Hindlimb muscle (tissue), 1 donor: ENCODE measurements at regions not wholly inside any gene's neighbourhood (a gene's known extent, or its start where the extent isn't known, plus 50 kb on each side); places are given as distances from the start of the nearest gene placed in this dataset.

Experiments
- DNase-seq: peaks from one replicate; pipeline ENCODE4 v3.0.0-alpha.2; 2013

DNA sequence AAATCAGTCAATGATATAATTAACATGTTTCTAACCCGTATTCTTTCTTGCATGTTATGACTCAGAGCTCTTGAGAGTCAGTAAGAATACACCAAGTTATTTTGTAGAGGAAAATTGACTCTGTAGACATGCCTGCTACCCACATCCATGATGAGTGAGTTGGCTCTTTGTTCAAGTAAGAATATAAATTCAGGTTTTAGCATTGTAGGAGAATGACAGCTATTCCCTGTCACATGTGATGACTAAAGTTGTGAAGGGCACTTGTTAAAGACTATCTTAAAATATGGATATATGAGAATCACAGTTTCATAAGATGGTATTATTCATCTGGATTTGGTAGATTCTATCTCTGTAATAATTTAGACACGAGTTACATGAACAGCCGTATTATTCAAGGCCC lies 209.1 kb downstream of the CCDC59 start:
- DNase-seq = no peak

GRCh38 chr12:82146740-82147139 lies 211.4 kb downstream of the CCDC59 start:
- DNase-seq = no peak

- no peak for DNase-seq
Measured at GRCh38 chr12:82144505-82144904, 213.7 kb downstream of the CCDC59 start.

DNA sequence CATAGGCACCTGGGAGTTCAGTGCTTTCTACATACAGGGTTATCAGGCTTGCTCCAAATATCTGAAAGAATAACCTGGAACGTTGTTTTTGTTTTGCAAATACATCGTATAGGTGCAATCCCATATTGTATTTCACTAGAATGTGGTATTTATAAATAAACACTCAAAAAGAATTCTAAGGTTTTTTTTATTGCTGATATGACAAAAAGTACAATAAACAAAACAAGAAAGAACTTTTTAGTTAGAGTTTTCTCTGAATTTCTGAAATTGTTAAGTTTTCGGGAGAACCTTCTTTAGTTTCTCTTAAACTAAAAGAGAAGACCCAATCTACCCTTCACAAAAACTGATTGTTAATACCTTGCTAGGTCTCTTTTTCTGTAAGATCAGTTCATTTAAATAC lies 225.8 kb downstream of the CCDC59 start:
- no peak for DNase-seq

- DNase-seq = no peak
Measured at GRCh38 chr12:82130762-82131161, 227.4 kb downstream of the CCDC59 start.

DNA sequence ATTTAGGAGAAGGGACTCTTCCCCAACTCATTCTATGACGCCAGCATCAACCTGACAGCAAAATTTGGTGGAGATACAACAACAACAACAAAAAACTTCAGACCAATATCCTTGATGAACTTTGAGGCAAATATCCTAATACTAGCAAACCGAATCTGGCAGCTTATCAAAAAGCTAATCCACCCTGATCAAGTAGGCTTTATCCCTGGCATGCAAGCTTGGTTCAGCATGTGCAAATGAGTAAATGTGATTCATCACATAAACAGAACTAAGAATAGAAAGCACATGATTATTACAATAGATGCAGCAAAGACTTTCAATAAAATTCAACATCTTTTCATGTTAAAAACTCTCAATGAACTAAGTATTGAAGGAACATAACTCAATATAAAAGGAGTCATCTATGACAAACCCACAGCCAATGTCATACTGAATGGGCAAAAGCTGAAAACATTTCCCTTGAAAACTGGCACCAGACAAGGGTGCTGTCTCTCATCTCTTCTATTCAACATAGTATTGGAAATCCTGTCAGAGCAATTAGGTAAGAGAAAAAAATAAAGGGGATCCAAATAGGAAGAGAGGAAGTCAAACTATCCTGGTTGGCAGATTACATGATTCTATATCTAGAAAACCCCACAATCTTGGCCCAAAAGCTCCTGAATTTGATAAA lies 233.3 kb downstream of the CCDC59 start:
- peak; percentile 3 for DNase-seq

DNA sequence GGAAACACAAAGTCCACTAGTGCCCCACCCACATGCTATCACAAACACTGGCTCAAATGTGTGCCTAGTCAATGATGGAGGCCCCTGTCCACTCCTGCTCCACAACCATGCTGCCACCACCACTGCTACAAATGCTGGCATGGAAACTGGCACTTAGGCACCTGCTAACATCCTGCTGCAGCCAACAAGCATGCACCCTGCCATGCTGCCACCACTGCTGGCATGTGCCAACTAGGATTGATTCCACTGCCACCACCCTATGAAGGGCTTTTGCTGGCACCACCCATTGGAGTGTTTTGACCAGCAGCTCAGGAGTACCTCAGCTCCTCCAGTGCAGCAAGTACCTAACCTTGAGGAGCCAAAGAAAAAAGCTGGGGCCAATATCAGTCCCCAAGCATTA lies 236.6 kb downstream of the CCDC59 start:
- DNase-seq = no peak

- DNase-seq = no peak
Measured at GRCh38 chr12:82120901-82121300, 237.3 kb downstream of the CCDC59 start.

DNA sequence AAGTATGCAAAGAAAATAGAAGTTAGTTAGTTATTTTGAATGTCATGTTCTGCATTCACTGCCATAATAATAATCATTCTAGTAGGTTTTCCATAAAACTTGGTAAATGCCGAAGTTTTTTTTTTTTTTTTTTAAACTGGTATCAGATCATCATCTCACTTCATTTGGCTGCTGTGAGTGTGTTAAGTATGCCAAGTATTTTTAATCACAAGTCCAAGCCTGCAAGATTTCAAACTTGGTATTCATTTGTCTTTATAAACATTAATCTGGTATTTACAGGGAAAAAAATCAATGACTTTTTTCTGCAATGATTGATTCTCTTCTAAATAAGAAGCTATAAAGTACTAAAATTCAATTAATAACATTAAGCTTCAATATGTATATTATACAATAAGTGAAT lies 248.9 kb downstream of the CCDC59 start:
- no peak for DNase-seq

GRCh38 chr12:82108615-82109014 lies 249.6 kb downstream of the CCDC59 start:
- no peak for DNase-seq

DNA sequence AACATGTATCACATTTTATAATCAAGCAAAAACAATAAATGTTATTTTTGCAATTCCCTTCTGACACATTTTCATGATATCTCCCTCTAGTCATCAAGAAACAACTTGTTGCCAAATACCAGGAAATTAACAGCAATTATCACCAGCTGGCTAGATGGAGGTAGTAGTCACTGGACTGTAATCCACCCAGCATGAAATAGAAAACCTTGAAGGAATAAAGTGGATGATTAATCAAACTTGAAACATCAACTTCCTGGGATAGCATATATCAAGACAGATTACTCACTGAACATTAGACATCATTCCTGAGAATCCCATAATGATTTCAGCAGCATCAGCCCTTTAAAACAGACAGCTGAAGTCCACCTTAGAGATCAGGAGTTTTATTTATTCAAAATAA lies 259.0 kb downstream of the CCDC59 start:
- no peak for DNase-seq

- no peak for DNase-seq
Measured at GRCh38 chr12:82097877-82098276, 260.3 kb downstream of the CCDC59 start.

DNA sequence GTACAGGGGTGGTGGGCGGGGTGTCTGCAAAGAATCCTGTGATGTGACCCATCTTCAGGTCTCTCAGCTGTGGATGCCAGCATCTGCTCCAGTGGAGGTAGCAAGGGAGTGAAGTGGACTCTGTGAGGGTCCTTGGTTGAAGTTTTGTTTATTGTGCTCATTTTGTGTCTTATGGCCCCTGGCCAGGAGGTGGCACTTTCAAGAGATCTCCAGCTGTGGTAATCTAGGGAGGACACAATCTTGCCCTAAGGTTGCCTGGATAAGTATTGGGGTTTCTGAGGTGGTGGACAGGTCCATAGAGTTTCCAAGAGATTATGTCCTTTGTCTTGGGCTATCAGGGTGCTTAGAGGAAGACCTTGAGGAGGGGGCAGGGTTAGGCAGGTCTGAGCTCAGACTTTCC lies 260.7 kb downstream of the CCDC59 start:
- no peak for DNase-seq

- DNase-seq = no peak
Measured at GRCh38 chr12:82090165-82090564, 268.0 kb downstream of the CCDC59 start.

GRCh38 chr12:82089369-82090121 lies 268.6 kb downstream of the CCDC59 start:
- DNase-seq = no peak

GRCh38 chr12:82082501-82082900 lies 275.7 kb downstream of the CCDC59 start:
- no peak for DNase-seq

- no peak for DNase-seq
Measured at GRCh38 chr12:82069931-82070514, 288.2 kb downstream of the CCDC59 start.

GRCh38 chr12:82058197-82058596 lies 299.0 kb upstream of the PPFIA2 start:
- no peak for DNase-seq

DNA sequence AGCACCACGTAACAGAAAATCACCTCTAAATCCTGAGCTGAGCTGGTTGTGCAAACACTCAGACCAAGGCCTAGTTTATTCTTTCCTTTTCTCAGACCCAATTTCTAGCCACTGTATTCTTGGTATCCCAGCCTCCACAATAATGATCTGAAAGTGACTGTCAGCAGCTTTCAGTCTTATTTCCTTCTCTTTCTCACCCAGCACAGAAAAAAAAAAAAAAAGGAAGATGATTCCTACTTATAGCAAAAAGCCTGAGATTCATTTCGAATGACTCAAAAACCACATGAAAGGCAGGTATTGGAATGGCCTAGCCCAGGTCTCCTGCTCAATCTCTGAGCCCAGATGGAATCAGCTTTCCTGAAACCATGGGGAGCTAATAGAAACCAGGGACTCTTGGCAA lies 298.6 kb upstream of the PPFIA2 start:
- no peak for DNase-seq

DNA sequence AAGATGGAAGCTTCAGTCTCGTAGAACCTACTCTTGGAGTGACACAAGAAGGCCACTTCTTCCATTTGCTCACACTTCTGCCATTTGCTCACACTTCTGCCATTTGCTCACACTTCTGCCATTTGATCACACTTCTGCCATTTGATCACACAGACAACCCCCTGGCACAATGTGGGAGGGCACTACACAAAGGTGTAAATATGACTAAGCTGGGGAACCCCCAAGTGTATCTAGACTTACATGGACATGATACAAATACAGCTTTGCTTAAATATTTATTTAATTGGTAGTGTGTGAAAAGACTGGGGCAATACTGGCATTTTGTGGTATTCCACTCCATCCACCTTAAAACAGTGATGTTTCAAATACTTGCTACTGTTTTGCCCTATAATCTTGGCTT lies 296.2 kb upstream of the PPFIA2 start:
- DNase-seq = no peak

- no peak for DNase-seq
Measured at GRCh38 chr12:82054566-82054965, 295.4 kb upstream of the PPFIA2 start.

DNA sequence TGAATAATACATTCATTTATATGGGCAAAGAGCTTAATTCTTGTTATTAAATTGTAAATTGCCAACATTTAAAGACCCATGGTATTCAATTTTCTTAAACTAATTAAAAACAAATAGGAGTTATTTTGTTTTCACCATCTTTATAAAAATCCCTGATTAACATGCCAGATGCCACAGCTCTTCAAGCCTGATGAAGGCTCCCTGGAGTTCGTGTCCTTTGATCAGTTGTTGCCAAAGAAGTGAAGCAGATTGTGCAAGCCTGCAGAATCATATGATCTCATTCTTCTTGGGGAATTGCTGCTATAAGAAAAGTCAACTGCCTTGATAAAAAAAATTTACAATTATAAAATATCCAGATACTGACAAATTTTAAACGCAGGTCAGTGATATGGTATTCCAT lies 288.3 kb upstream of the PPFIA2 start:
- no peak for DNase-seq

DNA sequence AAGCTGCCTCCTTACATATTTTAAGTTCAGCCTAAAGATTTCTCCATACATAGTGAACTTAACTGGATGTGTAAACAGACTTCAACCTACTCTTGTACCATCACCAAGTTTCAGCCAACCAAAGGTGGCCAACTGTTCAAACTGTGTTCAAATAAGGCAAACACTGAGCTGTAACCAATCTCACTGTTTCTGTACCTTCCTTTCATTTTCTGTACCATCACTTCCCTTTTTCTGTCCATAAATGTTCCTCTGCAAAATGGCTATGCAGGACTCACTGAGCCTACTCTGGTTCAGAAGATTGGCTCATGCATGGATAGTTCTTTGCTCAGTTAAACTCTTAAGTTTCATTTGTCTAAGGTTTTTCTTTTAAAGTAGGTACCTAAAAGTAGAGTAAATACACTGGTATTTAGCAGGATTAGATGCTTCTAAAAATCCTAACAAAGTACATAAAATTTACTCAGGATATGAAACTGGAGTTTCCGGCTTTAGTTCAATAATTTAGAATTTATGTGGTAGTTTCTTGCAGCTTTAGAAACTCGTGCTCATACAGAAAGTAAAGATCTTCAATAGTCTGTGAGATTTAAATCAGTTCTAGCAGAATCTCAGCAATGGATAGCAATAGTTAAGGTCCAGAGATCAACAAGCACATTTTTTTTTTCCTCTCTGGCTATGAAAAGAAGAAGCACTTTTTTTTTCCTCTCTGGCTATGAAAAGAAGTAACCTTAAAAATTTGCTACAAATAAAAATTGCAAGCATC lies 282.0 kb upstream of the PPFIA2 start:
- DNase-seq = no peak
